ENCODE measurements at regions not wholly inside any gene's neighbourhood (a gene's known extent, or its start where the extent isn't known, plus 50 kb on each side); places are given as distances from the start of the nearest gene placed in this dataset.

GRCh38 chr1:221845650-221846371 lies 103.9 kb upstream of the DUSP10 start:
- no peaks in the 10 kb centered on the region for H3K9me3 ChIP-seq (replicated peaks)
- no peak overlapping the region for H3K4me3 ChIP-seq
- H3K27me3 ChIP-seq (ENCODE audit: low read depth) = no peaks in the 10 kb centered on the region
- no peak for DNase-seq
- H3K27ac ChIP-seq (replicated peaks) = no peak overlapping the region
- no peaks in the 10 kb centered on the region for H3K36me3 ChIP-seq
- intact Hi-C loops (cut with micrococcal nuclease) = no loop called here
- no peak for TF ChIP-seq CTCF (IDR thresholded peaks at IDR 0.05; ENCODE audit: borderline replicate concordance)
- H3K4me1 ChIP-seq = no peaks in the 10 kb centered on the region

GRCh38 chr1:221841983-221842335 lies 100.1 kb upstream of the DUSP10 start:
- no peaks in the 10 kb centered on the region for H3K27me3 ChIP-seq (ENCODE audit: low read depth)
- no peak for TF ChIP-seq CTCF (IDR thresholded peaks at IDR 0.05; ENCODE audit: borderline replicate concordance)
- H3K27ac ChIP-seq (replicated peaks) = peak overlapping the region; percentile 78
- no peak overlapping the region for H3K4me3 ChIP-seq
- H3K9me3 ChIP-seq (replicated peaks) = no peaks in the 10 kb centered on the region
- H3K4me1 ChIP-seq = peaks cover 4% of the 10 kb centered on the region
- no peaks in the 10 kb centered on the region for H3K36me3 ChIP-seq
- no peak for DNase-seq
- intact Hi-C loops (cut with micrococcal nuclease) = no loop called here

- intact Hi-C loops (cut with micrococcal nuclease) = no loop called here
- H3K27ac ChIP-seq (replicated peaks) = peak overlapping the region; percentile 78
- no peak for TF ChIP-seq CTCF (IDR thresholded peaks at IDR 0.05; ENCODE audit: borderline replicate concordance)
Observed at GRCh38 chr1:221841251-221841982, 99.5 kb upstream of the DUSP10 start.

GRCh38 chr1:221840511-221841243 lies 98.8 kb upstream of the DUSP10 start:
- peaks cover 4% of the 10 kb centered on the region for H3K4me1 ChIP-seq
- no peaks in the 10 kb centered on the region for H3K36me3 ChIP-seq
- H3K9me3 ChIP-seq (replicated peaks) = no peaks in the 10 kb centered on the region
- peak overlapping the region; percentile 78 for H3K27ac ChIP-seq (replicated peaks)
- H3K27me3 ChIP-seq (ENCODE audit: low read depth) = no peaks in the 10 kb centered on the region
- intact Hi-C loops (cut with micrococcal nuclease) = no loop called here
- TF ChIP-seq CTCF (IDR thresholded peaks at IDR 0.05; ENCODE audit: borderline replicate concordance) = no peak
- peak; percentile 51 for DNase-seq
- no peak overlapping the region for H3K4me3 ChIP-seq

More at GRCh38 chr1:221841251-221841982, 99.5 kb upstream of the DUSP10 start:
- Histone ChIP-seq H3K9me3 (replicated peaks) (no peaks in the 10 kb centered on the region), H3K4me3 (no peak overlapping the region), H3K4me1 (peaks cover 4% of the 10 kb centered on the region), H3K27me3 (ENCODE audit: low read depth) (no peaks in the 10 kb centered on the region), H3K36me3 (no peaks in the 10 kb centered on the region)
- DNase-seq = no peak

GRCh38 chr1:221839782-221840395 lies 98.0 kb upstream of the DUSP10 start:
- TF ChIP-seq CTCF (IDR thresholded peaks at IDR 0.05; ENCODE audit: borderline replicate concordance) = no peak
- intact Hi-C loops (cut with micrococcal nuclease) = no loop called here
- H3K4me1 ChIP-seq = peaks cover 4% of the 10 kb centered on the region
- DNase-seq = peak; percentile 72
- no peaks in the 10 kb centered on the region for H3K27me3 ChIP-seq (ENCODE audit: low read depth)
- H3K9me3 ChIP-seq (replicated peaks) = no peaks in the 10 kb centered on the region
- H3K36me3 ChIP-seq = no peaks in the 10 kb centered on the region
- H3K27ac ChIP-seq (replicated peaks) = peak overlapping the region; percentile 78
- H3K4me3 ChIP-seq = no peak overlapping the region
